HEK293 (cell line): ENCODE measurements at regions not wholly inside any gene's neighbourhood (a gene's known extent, or its start where the extent isn't known, plus 50 kb on each side); places are given as distances from the start of the nearest gene placed in this dataset.

Experiments used
- CTCF ChIA-PET: fragments of 350-600 bp; formaldehyde crosslinking; extraction: SDS; loops from one replicate; lab custom pipeline; 2021; ENCODE audit warnings: antibody characterized with exemption; lab: Yijun Ruan, JAX
- POLR2A ChIA-PET: fragments of 300-600 bp; formaldehyde crosslinking; extraction: SDS; loops from one replicate; lab custom pipeline; 2020; ENCODE audit warnings: antibody characterized with exemption, inconsistent platforms; lab: Yijun Ruan, JAX
- H3K27ac ChIP-seq: fragments of 200-500 bp; sonication (Bioruptor generic); 2 replicates; pipeline ENCODE4 v1.5.1; 2014; ENCODE audit warnings: low read depth, low read length, control low read depth, inconsistent platforms; ENCODE audit errors: extremely low read depth
- H3K36me3 ChIP-seq, 2 experiments: fragments of 200-500 bp in 1 of 2; sonication (Bioruptor generic) in 1 of 2; 1 replicate in 1 of 2; 2 replicates in 1 of 2; pipeline ENCODE4 v1.5.1; 2014 to 2017; ENCODE audit warnings: inconsistent platforms in 2 of 2, low read length in 2 of 2; ENCODE audit not compliant: control insufficient read depth in 2 of 2, insufficient read depth in 1 of 2
- H3K4me1 ChIP-seq: fragments of 200-500 bp; sonication (Bioruptor generic); 2 replicates; pipeline ENCODE4 v1.5.1; 2014; ENCODE audit warnings: mild to moderate bottlenecking, low read length, inconsistent platforms; ENCODE audit not compliant: control insufficient read depth, insufficient read depth
- H3K4me3 ChIP-seq: 2 replicates; pipeline ENCODE4 v1.5.1; 2011; ENCODE audit warnings: low read depth, mild to moderate bottlenecking, control low read depth, low read length, moderate library complexity
- H3K9me3 ChIP-seq: fragments of 200-500 bp; sonication (Bioruptor generic); 2 replicates; pipeline ENCODE4 v1.5.1; 2014; ENCODE audit warnings: low read depth, low read length, inconsistent platforms; ENCODE audit not compliant: control insufficient read depth, insufficient read depth
- GFI1B ChIP-seq: fragments of 450-650 bp; formaldehyde crosslinking; IDR thresholded peaks from 2 replicates; pipeline ENCODE4 v1.5.1; 2016; ENCODE audit warnings: missing biosample characterization, missing genetic modification characterization
- GLIS2 ChIP-seq: fragments of 450-650 bp; formaldehyde crosslinking; IDR thresholded peaks from 2 replicates; pipeline ENCODE4 v1.5.1; 2016; ENCODE audit warnings: missing biosample characterization, missing genetic modification characterization
- HOXD13 ChIP-seq: sonication (generic); formaldehyde crosslinking; IDR thresholded peaks from 2 replicates; pipeline ENCODE4 v1.8.0; 2022; ENCODE audit warnings: missing genetic modification reagents, borderline replicate concordance
- KLF16 ChIP-seq: fragments of 450-650 bp; formaldehyde crosslinking; IDR thresholded peaks from 2 replicates; pipeline ENCODE4 v1.5.1; 2017; ENCODE audit warnings: missing biosample characterization, missing genetic modification characterization
- KLF8 ChIP-seq: fragments of 450-650 bp; formaldehyde crosslinking; IDR thresholded peaks from 2 replicates; pipeline ENCODE4 v1.5.1; 2016; ENCODE audit warnings: missing biosample characterization, missing genetic modification characterization
- MEIS1 ChIP-seq: sonication (generic); formaldehyde crosslinking; IDR thresholded peaks from 2 replicates; pipeline ENCODE4 v1.8.1; 2022; ENCODE audit warnings: missing genetic modification reagents, mild to moderate bottlenecking, borderline replicate concordance
- PRDM4 ChIP-seq: fragments of 450-650 bp; formaldehyde crosslinking; IDR thresholded peaks from 2 replicates; pipeline ENCODE4 v1.5.1; 2017; ENCODE audit warnings: missing biosample characterization, missing genetic modification characterization
- SP7 ChIP-seq: fragments of 450-650 bp; formaldehyde crosslinking; IDR thresholded peaks from 2 replicates; pipeline ENCODE4 v1.5.1; 2016; ENCODE audit warnings: missing biosample characterization, missing genetic modification characterization
- TRIM28 ChIP-seq: IDR thresholded peaks from 2 replicates; pipeline ENCODE4 v1.6.1; 2011; ENCODE audit warnings: low read length, control low read depth, borderline replicate concordance
- ZIC2 ChIP-seq: fragments of 450-650 bp; formaldehyde crosslinking; IDR thresholded peaks from 2 replicates; pipeline ENCODE4 v1.5.1; 2016; ENCODE audit warnings: missing biosample characterization, missing genetic modification characterization
- ZNF138 ChIP-seq: fragments of 450-650 bp; formaldehyde crosslinking; IDR thresholded peaks from 2 replicates; pipeline ENCODE4 v1.5.1; 2016; ENCODE audit warnings: missing biosample characterization, missing genetic modification characterization, borderline replicate concordance
- ZNF2 ChIP-seq: fragments of 450-650 bp; formaldehyde crosslinking; IDR thresholded peaks from 2 replicates; pipeline ENCODE4 v1.5.1; 2016; ENCODE audit warnings: missing biosample characterization, missing genetic modification characterization
- ZNF280C ChIP-seq: fragments of 450-650 bp; formaldehyde crosslinking; IDR thresholded peaks from 2 replicates; pipeline ENCODE4 v1.5.1; 2016; ENCODE audit warnings: missing biosample characterization, missing genetic modification characterization
- ZNF335 ChIP-seq: fragments of 450-650 bp; formaldehyde crosslinking; conservative IDR thresholded peaks from 2 replicates; pipeline ENCODE4 v1.5.1; 2016; ENCODE audit warnings: missing biosample characterization, missing genetic modification characterization
- ZNF366 ChIP-seq: fragments of 450-650 bp; formaldehyde crosslinking; conservative IDR thresholded peaks from 2 replicates; pipeline ENCODE4 v1.5.1; 2016; ENCODE audit warnings: missing biosample characterization, missing genetic modification characterization
- ZNF37A ChIP-seq: fragments of 450-650 bp; IDR thresholded peaks from 2 replicates; pipeline ENCODE4 v1.5.1; 2018; ENCODE audit warnings: missing biosample characterization, missing genetic modification characterization
- ZNF433 ChIP-seq: fragments of 450-650 bp; formaldehyde crosslinking; IDR thresholded peaks from 2 replicates; pipeline ENCODE4 v1.5.1; 2016; ENCODE audit warnings: missing biosample characterization, missing genetic modification characterization, low read depth
- ZNF501 ChIP-seq: fragments of 450-650 bp; formaldehyde crosslinking; IDR thresholded peaks from 2 replicates; pipeline ENCODE4 v1.5.1; 2016; ENCODE audit warnings: missing biosample characterization, missing genetic modification characterization
- ZNF558 ChIP-seq: fragments of 450-650 bp; formaldehyde crosslinking; IDR thresholded peaks from 2 replicates; pipeline ENCODE4 v1.5.1; 2016; ENCODE audit warnings: missing biosample characterization, missing genetic modification characterization
- ZNF621 ChIP-seq: fragments of 450-650 bp; formaldehyde crosslinking; IDR thresholded peaks from 2 replicates; pipeline ENCODE4 v1.5.1; 2017; ENCODE audit warnings: missing biosample characterization, missing genetic modification characterization
- ZNF670 ChIP-seq: fragments of 450-650 bp; formaldehyde crosslinking; IDR thresholded peaks from 2 replicates; pipeline ENCODE4 v1.5.1; 2016; ENCODE audit warnings: missing biosample characterization, missing genetic modification characterization, low read depth
- ZNF701 ChIP-seq: fragments of 450-650 bp; formaldehyde crosslinking; IDR thresholded peaks from 2 replicates; pipeline ENCODE4 v1.5.1; 2016; ENCODE audit warnings: missing biosample characterization, missing genetic modification characterization
- ZNF747 ChIP-seq: fragments of 450-650 bp; formaldehyde crosslinking; IDR thresholded peaks from 2 replicates; pipeline ENCODE4 v1.5.1; 2016; ENCODE audit warnings: missing biosample characterization, missing genetic modification characterization
- ZNF768 ChIP-seq: fragments of 450-650 bp; formaldehyde crosslinking; IDR thresholded peaks from 2 replicates; pipeline ENCODE4 v1.5.1; 2018; ENCODE audit warnings: missing biosample characterization, mild to moderate bottlenecking, missing genetic modification characterization
- ZSCAN30 ChIP-seq: fragments of 450-650 bp; IDR thresholded peaks from 2 replicates; pipeline ENCODE4 v1.5.1; 2018; ENCODE audit warnings: missing biosample characterization, mild to moderate bottlenecking, missing genetic modification characterization, moderate library complexity
- TF ChIP-seq, protein P1 (sequence below): fragments of 450-650 bp; formaldehyde crosslinking; IDR thresholded peaks from 2 replicates; pipeline ENCODE4 v1.5.1; 2016; ENCODE audit warnings: missing biosample characterization, missing genetic modification characterization, low read depth
- TF ChIP-seq, protein P2 (sequence below): fragments of 450-650 bp; formaldehyde crosslinking; IDR thresholded peaks from 2 replicates; pipeline ENCODE4 v1.5.1; 2016; ENCODE audit warnings: missing biosample characterization, missing genetic modification characterization
- TF ChIP-seq, protein P3 (sequence below): sonication (generic); formaldehyde crosslinking; IDR thresholded peaks from 2 replicates; pipeline ENCODE4 v1.8.1; 2022; ENCODE audit warnings: mild to moderate bottlenecking, moderate library complexity, missing genetic modification reagents
- TF ChIP-seq, protein P4 (sequence below): fragments of 450-650 bp; formaldehyde crosslinking; IDR thresholded peaks from 2 replicates; pipeline ENCODE4 v1.5.1; 2016; ENCODE audit warnings: missing biosample characterization, missing genetic modification characterization

DNA sequence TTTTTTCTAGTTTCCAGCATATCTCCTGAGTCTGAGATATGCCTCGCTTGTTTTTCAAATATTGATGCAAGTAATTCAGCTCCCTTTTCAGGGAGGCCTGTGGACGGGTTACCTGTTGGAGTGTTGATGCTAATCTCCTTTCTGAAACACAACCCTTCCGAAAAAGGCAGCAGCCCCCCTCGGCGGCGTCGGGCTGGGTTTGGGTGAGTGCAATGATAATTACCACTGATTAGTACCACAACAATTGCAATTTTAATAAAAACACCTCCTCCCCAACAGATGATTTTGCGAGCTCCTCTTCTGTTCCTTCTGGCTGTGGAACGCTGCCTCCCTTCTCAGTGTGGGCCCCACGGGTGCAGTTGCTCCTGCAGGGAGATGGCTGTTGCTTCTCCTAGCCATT lies 66.3 kb downstream of the PTGR3 start (continued):
- TF ChIP-seq ZNF280C (no peak), GFI1B (tag by site-specific recombination) (no peak), KLF8 (no peak), ZNF701 (tag by site-specific recombination) (no peak)

DNA sequence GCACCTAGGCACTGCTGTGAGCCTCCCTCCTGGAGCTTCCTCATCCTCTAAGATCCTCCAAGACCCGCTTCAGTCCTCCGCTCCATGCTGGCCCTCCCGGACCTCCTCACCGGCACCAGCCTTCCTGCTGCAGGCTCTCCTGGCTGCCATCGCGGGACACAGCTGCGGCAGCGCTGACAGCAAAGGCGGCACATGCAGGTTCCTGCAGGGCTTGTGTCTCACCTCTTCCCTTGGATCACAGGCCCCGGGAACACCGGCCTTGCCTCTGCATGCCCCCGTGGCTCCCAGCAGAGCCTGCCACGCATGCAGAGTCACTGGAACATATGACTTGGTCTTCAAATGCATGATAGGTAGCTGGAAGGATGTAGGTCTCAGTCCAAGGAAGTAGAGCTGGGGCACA lies 67.2 kb downstream of the PTGR3 start:
- no peaks in the 10 kb centered on the region for H3K36me3 ChIP-seq
- H3K27ac ChIP-seq, result no peak overlapping the region
- ChIA-PET POLR2A (no interaction called here), CTCF (no interaction called here)
- H3K4me3 ChIP-seq, result no peak overlapping the region
- H3K9me3 ChIP-seq, result no peaks in the 10 kb centered on the region; the same call in 1 of the 2 replicates
- no peaks in the 10 kb centered on the region for H3K4me1 ChIP-seq
- TF ChIP-seq ZIC2, result no peak

- CTCF ChIA-PET, result no interaction called here
Observed at GRCh38 chr18:75141166-75141565, 67.8 kb downstream of the PTGR3 start.

GRCh38 chr18:75140296-75140695 lies 68.6 kb downstream of the PTGR3 start:
- H3K27ac ChIP-seq, result no peak overlapping the region
- ChIA-PET POLR2A (no interaction called here), CTCF (interaction anchor here (0.7 kb wide), 1 partner anchor 10 kb away, joined by 3 read pairs; no protein-coding TSS in a partner anchor)
- no peak overlapping the region for H3K4me3 ChIP-seq
- H3K36me3 ChIP-seq, result no peaks in the 10 kb centered on the region
- no peaks in the 10 kb centered on the region for H3K4me1 ChIP-seq
- H3K9me3 ChIP-seq, result no peaks in the 10 kb centered on the region; the same call in 1 of the 2 replicates
- TF ChIP-seq ZNF138 (no peak), ZSCAN30 (tag by site-specific recombination) (no peak), SP7 (no peak), PRDM4 (tag by site-specific recombination) (no peak), MEIS1 (CRISPR knock-in tag) (no peak), ZNF768 (no peak)
- TF ChIP-seq, protein P1, sequence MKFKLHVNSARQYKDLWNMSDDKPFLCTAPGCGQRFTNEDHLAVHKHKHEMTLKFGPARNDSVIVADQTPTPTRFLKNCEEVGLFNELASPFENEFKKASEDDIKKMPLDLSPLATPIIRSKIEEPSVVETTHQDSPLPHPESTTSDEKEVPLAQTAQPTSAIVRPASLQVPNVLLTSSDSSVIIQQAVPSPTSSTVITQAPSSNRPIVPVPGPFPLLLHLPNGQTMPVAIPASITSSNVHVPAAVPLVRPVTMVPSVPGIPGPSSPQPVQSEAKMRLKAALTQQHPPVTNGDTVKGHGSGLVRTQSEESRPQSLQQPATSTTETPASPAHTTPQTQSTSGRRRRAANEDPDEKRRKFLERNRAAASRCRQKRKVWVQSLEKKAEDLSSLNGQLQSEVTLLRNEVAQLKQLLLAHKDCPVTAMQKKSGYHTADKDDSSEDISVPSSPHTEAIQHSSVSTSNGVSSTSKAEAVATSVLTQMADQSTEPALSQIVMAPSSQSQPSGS (tag by site-specific recombination), result no peak

More at GRCh38 chr18:75141166-75141565, 67.8 kb downstream of the PTGR3 start:
- Histone ChIP-seq H3K9me3 (no peaks in the 10 kb centered on the region; the same call in 1 of the 2 replicates), H3K4me3 (no peak overlapping the region), H3K27ac (no peak overlapping the region), H3K4me1 (no peaks in the 10 kb centered on the region), H3K36me3 (no peaks in the 10 kb centered on the region)
- no peak for TF ChIP-seq ZNF335 (tag by site-specific recombination)
- TF ChIP-seq, protein P2, sequence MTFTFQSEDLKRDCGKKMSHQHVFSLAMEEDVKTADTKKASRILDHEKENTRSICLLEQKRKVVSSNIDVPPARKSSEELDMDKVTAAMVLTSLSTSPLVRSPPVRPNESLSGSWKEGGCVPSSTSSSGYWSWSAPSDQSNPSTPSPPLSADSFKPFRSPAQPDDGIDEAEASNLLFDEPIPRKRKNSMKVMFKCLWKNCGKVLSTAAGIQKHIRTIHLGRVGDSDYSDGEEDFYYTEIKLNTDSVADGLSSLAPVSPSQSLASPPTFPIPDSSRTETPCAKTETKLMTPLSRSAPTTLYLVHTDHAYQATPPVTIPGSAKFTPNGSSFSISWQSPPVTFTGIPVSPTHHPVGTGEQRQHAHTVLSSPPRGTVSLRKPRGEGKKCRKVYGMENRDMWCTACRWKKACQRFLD (tag by site-specific recombination), result no peak
- TF ChIP-seq ZNF37A (tag by site-specific recombination), result no peak
- TF ChIP-seq HOXD13 (CRISPR knock-in tag), result no peak
- TF ChIP-seq ZNF501 (tag by site-specific recombination), result no peak
- TF ChIP-seq ZNF366 (tag by site-specific recombination), result no peak
- no peak for TF ChIP-seq GLIS2 (tag by site-specific recombination)
- no peak for TF ChIP-seq ZNF433 (tag by site-specific recombination)
- TF ChIP-seq TRIM28, result no peak
- no peak for TF ChIP-seq KLF16 (tag by site-specific recombination)
- TF ChIP-seq, protein P3, sequence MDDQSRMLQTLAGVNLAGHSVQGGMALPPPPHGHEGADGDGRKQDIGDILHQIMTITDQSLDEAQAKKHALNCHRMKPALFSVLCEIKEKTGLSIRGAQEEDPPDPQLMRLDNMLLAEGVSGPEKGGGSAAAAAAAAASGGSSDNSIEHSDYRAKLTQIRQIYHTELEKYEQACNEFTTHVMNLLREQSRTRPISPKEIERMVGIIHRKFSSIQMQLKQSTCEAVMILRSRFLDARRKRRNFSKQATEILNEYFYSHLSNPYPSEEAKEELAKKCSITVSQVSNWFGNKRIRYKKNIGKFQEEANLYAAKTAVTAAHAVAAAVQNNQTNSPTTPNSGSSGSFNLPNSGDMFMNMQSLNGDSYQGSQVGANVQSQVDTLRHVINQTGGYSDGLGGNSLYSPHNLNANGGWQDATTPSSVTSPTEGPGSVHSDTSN (CRISPR knock-in tag), result no peak
- TF ChIP-seq ZNF2 (tag by site-specific recombination), result no peak
- no peak for TF ChIP-seq ZNF747 (tag by site-specific recombination)
- TF ChIP-seq ZNF670 (tag by site-specific recombination), result no peak
- TF ChIP-seq ZNF621 (tag by site-specific recombination), result no peak
- TF ChIP-seq, protein P4, sequence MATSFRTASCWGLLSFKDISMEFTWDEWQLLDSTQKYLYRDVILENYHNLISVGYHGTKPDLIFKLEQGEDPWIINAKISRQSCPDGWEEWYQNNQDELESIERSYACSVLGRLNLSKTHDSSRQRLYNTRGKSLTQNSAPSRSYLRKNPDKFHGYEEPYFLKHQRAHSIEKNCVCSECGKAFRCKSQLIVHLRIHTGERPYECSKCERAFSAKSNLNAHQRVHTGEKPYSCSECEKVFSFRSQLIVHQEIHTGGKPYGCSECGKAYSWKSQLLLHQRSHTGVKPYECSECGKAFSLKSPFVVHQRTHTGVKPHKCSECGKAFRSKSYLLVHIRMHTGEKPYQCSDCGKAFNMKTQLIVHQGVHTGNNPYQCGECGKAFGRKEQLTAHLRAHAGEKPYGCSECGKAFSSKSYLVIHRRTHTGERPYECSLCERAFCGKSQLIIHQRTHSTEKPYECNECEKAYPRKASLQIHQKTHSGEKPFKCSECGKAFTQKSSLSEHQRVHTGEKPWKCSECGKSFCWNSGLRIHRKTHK (tag by site-specific recombination), result no peak
- no peak for TF ChIP-seq ZNF558 (tag by site-specific recombination)
- POLR2A ChIA-PET, result no interaction called here
